PFSK-1 (cell line): ENCODE measurements at regions not wholly inside any gene's neighbourhood (a gene's known extent, or its start where the extent isn't known, plus 50 kb on each side); places are given as distances from the start of the nearest gene placed in this dataset.

ENCODE experiments used
- FOXP2 ChIP-seq: optimal IDR thresholded peaks from 2 replicates; pipeline ENCODE3; 2011; ENCODE audit warnings: borderline replicate concordance, control low read depth, inconsistent platforms; ENCODE audit not compliant: insufficient read depth; ENCODE audit errors: extremely low read length, extremely low read depth
- POLR2AphosphoS5 ChIP-seq: IDR thresholded peaks from 2 replicates; pipeline ENCODE4 v1.6.1; 2012; ENCODE audit warnings: low read depth, mild to moderate bottlenecking, control low read depth, low read length, moderate library complexity
- REST ChIP-seq, 2 experiments: IDR thresholded peaks; 2 replicates each; pipeline versions ENCODE4 v1.6.1 to v1.8.0; 2011 to 2012; ENCODE audit warnings: low read depth in 2 of 2, low read length in 2 of 2, control low read depth in 1 of 2, inconsistent platforms in 1 of 2, mild to moderate bottlenecking in 1 of 2, moderate library complexity in 1 of 2; ENCODE audit not compliant: insufficient read depth in 1 of 2
- SIN3A ChIP-seq: IDR thresholded peaks from 2 replicates; pipeline ENCODE4 v1.6.1; 2012; ENCODE audit warnings: mild to moderate bottlenecking, low read length, moderate library complexity, borderline replicate concordance; ENCODE audit not compliant: insufficient read depth
- TAF1 ChIP-seq: IDR thresholded peaks from 2 replicates; pipeline ENCODE4 v1.6.1; 2012; ENCODE audit warnings: low read length, control low read depth, borderline replicate concordance; ENCODE audit not compliant: insufficient read depth

GRCh38 chr13:89733829-89734228 is 1613.7 kb upstream of the MIR17HG start:
- TF ChIP-seq SIN3A (no peak), REST (IDR thresholded peaks at IDR 0.05; ENCODE audit: insufficient read depth in 1 of 2, low read depth in 2 of 2, low read length in 2 of 2) (no peak), FOXP2 (no peak), POLR2AphosphoS5 (no peak), TAF1 (no peak)

GRCh38 chr13:89737051-89737450 is 1610.4 kb upstream of the MIR17HG start:
- TF ChIP-seq SIN3A, result no peak
- TF ChIP-seq TAF1, result no peak

GRCh38 chr13:89738072-89738471 is 1609.4 kb upstream of the MIR17HG start:
- no peak for TF ChIP-seq TAF1

GRCh38 chr13:89740994-89741685 is 1606.3 kb upstream of the MIR17HG start:
- TF ChIP-seq REST (IDR thresholded peaks at IDR 0.05; ENCODE audit: insufficient read depth in 1 of 2, low read depth in 2 of 2, low read length in 2 of 2), result no peak
- no peak for TF ChIP-seq TAF1

GRCh38 chr13:89746554-89746953 is 1600.9 kb upstream of the MIR17HG start:
- TF ChIP-seq REST (IDR thresholded peaks at IDR 0.05; ENCODE audit: insufficient read depth in 1 of 2, low read depth in 2 of 2, low read length in 2 of 2) (no peak), TAF1 (no peak), SIN3A (no peak), POLR2AphosphoS5 (no peak), FOXP2 (no peak)

GRCh38 chr13:89748716-89749115 is 1598.8 kb upstream of the MIR17HG start:
- TF ChIP-seq FOXP2 (no peak), REST (IDR thresholded peaks at IDR 0.05; ENCODE audit: insufficient read depth in 1 of 2, low read depth in 2 of 2, low read length in 2 of 2) (no peak), TAF1 (no peak), POLR2AphosphoS5 (no peak), SIN3A (no peak)
